HG03457 (cell line): ENCODE measurements at regions not wholly inside any gene's neighbourhood (a gene's known extent, or its start where the extent isn't known, plus 50 kb on each side); places are given as distances from the start of the nearest gene placed in this dataset.
"Not testable (repeated sequence)": the region's sequence is repeated elsewhere in the genome, so short reads cannot be mapped to it uniquely, and the experiment has no call there.

Experiments used
- ATAC-seq: cut with Tn5 transposase; IDR thresholded peaks from one replicate; pipeline ENCODE4 v1.9.1; 2021; ENCODE audit warnings: moderate number of reproducible peaks; ENCODE audit not compliant: unreplicated experiment

GRCh38 chr5:42235837-42236236 lies 187.4 kb upstream of the GHR start:
- no peak for ATAC-seq

DNA sequence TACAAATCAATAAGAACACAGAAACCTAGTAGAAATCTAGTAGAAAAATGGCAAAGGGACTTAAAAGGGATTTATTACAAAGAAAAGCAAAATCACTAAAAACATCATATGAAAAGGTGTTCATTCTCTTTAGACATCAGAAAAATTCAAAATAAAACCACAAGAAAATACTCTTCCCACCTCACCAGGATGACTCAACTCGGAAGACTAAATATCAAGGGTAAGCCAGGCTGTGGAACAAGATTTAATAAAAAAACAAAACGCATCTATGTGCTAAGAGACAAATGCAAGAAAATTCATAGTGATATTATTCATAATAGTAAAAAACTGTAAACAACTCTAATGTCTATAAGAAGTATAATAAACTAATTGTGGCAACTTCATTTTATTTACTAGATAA lies 181.6 kb upstream of the GHR start:
- no peak for ATAC-seq

DNA sequence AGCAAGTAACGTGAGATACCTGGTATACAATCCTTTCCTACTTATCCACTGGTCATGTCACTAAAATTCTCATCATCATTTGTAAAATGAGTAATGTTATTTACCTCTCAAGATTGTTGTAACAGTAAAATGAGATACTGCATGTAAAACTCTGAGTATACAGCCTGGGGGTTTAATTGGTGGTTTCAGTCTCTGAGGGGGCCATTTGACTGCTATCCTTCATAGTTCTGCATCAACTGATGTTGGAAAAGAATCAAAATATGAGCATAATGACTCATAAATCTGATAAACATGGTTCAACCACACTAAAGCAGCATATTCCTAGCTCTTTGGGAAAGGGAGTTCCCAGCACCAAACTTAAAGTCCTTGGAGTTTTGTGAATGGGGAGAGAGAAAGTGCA lies 181.0 kb upstream of the GHR start:
- no peak for ATAC-seq

DNA sequence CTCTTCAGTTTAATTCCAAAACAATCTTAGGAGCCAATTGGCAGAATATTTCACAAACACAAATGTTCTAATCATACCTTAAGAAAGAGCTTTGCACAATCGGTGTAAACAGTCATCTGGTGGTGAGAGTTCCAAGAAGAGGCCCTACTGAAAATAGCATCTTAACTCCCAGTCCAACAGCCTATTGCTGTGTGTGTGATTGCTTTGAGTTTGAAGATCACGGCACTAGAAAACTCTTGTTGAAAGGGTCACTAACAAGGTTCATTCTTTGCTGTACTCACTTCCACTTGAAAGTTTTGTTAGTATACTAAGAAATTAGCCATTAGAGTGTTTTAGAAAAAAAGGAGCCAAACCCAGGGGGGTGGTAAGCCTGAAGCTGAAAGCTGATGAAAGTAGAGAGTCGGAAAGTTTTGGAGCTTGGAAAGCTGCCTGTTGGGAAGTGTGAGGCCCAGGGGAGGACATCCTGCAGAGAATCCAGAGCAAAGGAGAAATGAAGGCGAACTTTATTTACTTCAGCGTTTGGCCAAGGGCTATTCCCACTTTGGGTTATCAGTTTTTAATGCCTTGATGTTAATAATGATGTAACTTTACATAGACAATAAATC lies 180.3 kb upstream of the GHR start:
- no peak for ATAC-seq

DNA sequence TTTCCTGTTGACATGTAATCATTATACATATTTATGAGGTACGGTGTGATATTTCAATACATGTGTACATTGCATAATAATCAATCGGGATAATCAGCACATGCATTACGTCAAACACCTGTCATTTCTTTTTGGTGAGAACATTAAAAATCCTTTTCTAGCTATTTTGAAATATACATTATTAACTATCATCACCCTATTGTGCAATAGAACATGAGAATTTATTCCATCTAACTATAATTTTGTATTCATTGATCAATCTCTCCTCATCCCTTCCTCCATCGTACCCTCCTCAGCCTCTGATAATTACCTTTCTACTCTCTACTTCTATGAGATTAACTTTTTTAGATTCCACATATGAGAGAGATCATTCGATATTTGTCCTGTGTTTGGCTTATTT lies 170.9 kb upstream of the GHR start:
- no peak for ATAC-seq

DNA sequence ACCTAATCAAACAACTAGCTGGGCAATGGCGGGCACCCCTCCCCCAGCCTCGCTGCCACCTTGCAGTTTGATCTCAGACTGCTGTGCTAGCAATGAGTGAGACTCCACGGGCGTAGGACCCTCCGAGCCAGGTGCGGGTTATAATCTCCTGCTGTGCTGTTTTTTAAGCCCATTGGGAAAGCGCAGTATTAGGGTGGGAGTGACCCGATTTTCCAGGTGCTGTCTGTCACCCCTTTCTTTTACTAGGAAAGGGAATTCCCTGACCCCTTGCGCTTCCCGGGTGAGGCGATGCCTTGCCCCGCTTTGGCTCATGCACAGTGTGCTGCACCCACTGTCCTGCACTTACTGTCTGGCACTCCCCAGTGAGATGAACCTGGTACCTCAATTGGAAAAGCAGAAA lies 163.3 kb upstream of the GHR start:
- not testable (repeated sequence) for ATAC-seq

GRCh38 chr5:42267091-42267490 lies 156.1 kb upstream of the GHR start:
- no peak for ATAC-seq

GRCh38 chr5:42268170-42268569 lies 155.1 kb upstream of the GHR start:
- ATAC-seq, result not testable (repeated sequence)

- ATAC-seq, result no peak
These were observed 154.6 kb upstream of the GHR start for GRCh38 chr5:42268630-42269029.

- no peak for ATAC-seq
These were observed 152.5 kb upstream of the GHR start for GRCh38 chr5:42270771-42271170.

DNA sequence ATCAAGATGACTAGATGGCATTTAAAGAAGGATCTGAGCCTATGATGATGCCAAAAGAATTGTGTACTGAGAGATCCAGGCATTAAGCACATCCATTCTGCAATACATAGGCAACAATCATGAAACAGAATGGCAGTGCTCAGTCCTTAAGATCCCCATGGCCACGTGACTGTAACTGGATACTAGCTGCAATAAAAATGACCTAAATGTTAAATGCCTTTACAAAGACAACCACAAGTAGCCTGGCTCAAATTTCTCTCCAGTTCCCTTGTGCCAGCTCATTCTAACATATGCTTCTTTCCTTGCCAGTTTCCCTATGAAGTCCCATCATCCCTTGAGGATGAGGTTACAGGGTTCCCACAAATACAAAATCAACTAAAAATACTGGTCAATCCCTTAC lies 148.3 kb upstream of the GHR start:
- no peak for ATAC-seq

DNA sequence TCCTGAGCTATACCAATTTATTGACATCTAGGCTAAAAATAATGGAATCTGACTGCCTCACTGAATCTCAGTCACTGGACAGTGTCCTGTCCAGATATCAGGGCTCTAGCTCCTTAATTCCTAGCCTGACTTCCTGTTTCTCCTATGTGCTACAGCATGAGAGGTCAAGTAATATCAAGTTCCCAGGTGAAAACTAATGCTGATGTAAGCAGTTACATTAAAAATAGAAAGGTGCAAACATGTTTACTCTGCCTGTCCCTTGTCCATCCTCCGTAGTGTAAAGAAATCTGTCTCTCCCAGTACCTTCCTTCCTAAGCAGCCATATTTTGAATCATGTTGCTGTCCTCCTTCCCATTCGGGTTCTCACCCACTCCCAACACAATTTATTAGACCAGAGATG lies 145.9 kb upstream of the GHR start:
- no peak for ATAC-seq

DNA sequence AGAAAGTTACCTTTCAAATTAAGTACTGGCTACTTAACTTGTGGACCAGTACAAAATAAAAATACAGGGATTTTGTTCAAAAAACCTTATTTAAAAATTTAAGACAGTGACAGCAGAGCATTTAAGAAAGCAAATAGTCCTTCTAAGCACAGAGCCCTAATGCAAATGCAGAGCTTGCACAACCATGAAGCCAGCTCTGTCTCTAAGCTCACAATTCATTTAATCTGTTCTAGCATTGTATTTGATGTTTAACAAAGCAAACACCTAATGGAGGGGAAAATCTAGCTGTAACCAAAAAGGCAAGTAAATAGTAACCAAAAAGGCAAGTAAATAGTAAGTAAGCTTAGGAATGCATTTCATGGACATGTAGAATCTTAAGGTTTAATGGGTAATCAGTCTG lies 138.7 kb upstream of the GHR start:
- ATAC-seq, result no peak

DNA sequence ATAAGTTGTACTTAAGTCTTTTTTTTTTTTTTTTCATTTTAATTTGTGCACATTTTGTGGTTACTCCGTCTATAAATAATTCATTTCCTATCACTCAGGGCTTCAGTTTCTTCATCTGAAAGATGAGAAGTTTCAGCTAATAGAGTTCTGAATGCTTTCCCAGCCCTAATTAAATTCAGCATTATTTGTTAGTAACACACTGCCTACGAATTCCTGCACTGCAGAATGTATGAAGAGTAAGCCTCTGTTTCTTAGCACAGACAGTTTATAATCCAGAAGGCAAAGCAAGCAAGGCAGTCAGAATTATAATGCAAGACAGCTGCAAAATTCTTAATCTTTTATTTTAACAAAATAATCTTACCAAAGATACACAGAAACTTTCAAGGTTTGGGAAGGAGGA lies 138.0 kb upstream of the GHR start:
- ATAC-seq, result no peak

- no peak for ATAC-seq
These were observed 122.7 kb upstream of the GHR start for GRCh38 chr5:42300496-42300895.

DNA sequence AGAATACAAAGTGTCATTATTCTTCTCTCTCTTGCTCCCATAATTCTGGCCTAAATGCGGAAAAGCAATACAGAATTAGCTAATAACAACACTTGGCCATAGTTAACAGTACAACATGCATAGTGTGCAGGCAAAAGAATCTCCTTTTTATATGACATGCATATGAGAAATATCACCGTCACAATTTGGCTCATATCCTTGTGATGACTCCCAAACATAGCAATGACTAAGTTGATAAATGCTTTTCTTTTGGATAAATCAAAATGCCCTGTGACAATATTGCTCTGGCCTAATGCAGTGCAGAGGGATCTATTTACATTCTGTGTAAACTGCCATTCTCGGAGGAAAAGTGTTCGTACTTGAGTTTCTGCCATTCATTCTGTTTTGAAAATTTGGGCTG lies 121.9 kb upstream of the GHR start:
- no peak for ATAC-seq

DNA sequence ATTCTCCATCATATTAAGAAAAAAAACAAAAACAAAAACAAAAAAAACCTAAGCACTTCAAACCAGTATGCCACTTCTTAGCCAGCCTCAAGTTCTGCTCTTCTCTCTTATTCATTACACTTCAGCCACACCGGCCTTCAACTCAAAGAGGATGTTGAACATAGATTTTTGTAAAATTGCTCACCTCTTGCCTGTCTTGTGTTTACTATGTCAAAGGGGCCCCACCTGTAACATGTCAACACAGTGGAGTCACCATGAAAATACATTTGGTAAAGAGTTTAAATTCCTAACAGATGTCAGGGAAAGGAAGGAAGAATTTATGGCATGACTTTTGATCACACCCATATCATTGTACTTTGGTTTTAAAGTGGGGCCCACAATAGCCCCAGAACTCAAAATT lies 121.1 kb upstream of the GHR start:
- ATAC-seq, result no peak

- no peak for ATAC-seq
These were observed 117.0 kb upstream of the GHR start for GRCh38 chr5:42306287-42306686.

DNA sequence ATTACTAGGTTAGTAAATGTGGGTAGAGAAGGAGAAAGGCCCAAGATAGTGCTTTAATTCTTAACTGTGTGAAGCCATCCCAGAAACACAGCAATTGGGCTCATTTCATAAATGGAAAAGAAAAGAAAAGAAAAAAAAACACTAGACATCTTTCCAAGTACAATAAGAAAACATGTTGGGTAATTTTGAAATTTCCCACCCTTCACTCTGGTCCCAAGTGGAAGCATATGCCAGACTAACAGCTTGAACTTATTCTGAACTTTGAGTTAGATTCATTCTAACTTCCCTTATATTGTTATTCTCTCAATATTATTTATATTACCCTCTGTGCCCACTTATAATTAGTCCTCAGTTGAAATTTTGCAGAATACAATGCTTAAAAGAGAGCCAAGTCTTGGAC lies 113.4 kb upstream of the GHR start:
- no peak for ATAC-seq

DNA sequence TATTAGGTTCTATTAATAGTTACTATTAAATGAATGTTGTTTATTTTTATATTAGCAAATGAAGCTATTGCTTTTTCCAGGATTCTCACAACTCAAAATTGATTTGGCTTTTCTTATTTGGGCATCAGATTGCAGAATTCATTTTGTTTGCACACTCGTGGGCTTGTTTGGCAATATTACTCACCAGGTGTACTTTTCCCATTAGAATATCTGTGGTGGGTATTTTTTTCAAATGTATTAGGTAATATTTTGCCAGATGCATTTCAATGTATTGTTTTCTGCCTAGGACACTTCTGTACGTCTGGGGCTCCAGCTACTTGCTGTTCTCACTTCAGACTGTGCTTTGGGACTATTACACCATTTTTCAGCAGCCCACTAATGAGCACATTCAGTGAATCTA lies 108.0 kb upstream of the GHR start:
- no peak for ATAC-seq

DNA sequence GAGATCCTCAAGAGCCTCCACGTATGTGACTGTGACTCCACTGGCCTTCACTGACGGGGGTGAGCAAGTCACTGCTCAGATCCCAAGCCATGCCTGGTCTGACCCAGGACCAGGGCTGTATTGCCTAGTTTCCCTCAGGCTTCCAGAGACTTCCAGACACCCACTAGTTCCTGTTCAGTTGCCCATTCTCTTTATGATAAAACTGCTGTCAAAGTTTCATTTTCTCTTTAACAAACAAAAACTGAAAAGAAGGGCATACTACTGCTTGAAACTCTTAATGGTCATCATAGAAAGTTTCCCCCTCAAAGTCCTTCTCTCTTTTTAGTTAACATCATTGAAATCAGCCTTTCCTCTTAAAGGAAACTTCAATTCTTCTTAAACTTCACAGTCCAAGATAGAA lies 105.7 kb upstream of the GHR start:
- ATAC-seq, result no peak

GRCh38 chr5:42319546-42319945 lies 103.7 kb upstream of the GHR start:
- ATAC-seq, result not testable (repeated sequence)

GRCh38 chr5:42321785-42322184 lies 101.5 kb upstream of the GHR start:
- ATAC-seq, result no peak

DNA sequence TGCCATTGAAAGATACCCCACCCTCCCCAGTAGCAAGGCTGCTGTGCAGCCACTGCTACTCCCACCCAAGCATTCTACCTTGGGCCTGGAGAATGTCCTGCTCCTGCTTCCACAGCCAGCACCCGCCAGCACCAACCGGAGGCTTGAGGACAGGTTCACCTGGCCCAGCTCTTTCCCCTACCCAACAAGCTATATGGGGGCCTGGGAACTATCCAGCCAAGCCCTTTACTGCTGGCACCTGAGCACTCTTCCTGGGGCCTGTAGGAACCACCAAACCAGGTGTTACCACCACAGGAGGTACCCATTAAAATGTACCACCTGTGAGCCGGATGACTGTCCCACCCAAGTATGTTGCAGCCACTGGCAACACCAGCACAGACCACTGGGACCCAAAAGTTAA lies 86.1 kb upstream of the GHR start:
- no peak for ATAC-seq
